ENCODE measurements at regions not wholly inside any gene's neighbourhood (a gene's known extent, or its start where the extent isn't known, plus 50 kb on each side); places are given as distances from the start of the nearest gene placed in this dataset.

DNA sequence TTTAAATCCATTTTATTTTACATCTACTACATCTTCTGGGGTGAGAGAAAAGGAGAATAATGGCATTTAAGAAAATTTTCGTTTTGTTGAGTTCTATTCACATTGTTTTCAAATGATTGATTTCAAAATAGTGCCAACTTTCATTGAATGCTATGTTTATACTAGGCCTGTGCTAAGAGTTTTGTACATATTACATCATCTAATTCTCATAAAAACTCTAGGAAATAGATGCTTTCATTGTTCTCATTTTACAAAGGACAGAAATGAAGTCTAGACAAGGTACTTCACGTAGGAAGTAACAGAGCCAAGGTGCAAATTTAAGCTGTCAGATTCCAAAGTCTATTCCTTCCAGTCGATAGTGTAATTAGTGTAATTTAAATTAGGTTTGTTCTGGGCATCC, 402.8 kb upstream of the UBE2E3 start (continued):
- TF ChIP-seq, protein P1, sequence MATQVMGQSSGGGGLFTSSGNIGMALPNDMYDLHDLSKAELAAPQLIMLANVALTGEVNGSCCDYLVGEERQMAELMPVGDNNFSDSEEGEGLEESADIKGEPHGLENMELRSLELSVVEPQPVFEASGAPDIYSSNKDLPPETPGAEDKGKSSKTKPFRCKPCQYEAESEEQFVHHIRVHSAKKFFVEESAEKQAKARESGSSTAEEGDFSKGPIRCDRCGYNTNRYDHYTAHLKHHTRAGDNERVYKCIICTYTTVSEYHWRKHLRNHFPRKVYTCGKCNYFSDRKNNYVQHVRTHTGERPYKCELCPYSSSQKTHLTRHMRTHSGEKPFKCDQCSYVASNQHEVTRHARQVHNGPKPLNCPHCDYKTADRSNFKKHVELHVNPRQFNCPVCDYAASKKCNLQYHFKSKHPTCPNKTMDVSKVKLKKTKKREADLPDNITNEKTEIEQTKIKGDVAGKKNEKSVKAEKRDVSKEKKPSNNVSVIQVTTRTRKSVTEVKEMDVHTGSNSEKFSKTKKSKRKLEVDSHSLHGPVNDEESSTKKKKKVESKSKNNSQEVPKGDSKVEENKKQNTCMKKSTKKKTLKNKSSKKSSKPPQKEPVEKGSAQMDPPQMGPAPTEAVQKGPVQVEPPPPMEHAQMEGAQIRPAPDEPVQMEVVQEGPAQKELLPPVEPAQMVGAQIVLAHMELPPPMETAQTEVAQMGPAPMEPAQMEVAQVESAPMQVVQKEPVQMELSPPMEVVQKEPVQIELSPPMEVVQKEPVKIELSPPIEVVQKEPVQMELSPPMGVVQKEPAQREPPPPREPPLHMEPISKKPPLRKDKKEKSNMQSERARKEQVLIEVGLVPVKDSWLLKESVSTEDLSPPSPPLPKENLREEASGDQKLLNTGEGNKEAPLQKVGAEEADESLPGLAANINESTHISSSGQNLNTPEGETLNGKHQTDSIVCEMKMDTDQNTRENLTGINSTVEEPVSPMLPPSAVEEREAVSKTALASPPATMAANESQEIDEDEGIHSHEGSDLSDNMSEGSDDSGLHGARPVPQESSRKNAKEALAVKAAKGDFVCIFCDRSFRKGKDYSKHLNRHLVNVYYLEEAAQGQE (IDR thresholded peaks at IDR 0.05; ENCODE audit: low read depth): no peak
- TF ChIP-seq ELF1 (IDR thresholded peaks at IDR 0.05; ENCODE audit: borderline replicate concordance, low read depth): no peak
- TF ChIP-seq, protein P2, sequence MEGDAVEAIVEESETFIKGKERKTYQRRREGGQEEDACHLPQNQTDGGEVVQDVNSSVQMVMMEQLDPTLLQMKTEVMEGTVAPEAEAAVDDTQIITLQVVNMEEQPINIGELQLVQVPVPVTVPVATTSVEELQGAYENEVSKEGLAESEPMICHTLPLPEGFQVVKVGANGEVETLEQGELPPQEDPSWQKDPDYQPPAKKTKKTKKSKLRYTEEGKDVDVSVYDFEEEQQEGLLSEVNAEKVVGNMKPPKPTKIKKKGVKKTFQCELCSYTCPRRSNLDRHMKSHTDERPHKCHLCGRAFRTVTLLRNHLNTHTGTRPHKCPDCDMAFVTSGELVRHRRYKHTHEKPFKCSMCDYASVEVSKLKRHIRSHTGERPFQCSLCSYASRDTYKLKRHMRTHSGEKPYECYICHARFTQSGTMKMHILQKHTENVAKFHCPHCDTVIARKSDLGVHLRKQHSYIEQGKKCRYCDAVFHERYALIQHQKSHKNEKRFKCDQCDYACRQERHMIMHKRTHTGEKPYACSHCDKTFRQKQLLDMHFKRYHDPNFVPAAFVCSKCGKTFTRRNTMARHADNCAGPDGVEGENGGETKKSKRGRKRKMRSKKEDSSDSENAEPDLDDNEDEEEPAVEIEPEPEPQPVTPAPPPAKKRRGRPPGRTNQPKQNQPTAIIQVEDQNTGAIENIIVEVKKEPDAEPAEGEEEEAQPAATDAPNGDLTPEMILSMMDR (IDR thresholded peaks at IDR 0.05 in 2 of 3, conservative IDR thresholded peaks at IDR 0.05 in 1 of 3; ENCODE audit: borderline replicate concordance in 1 of 3, insufficient read depth in 1 of 3, low read depth in 2 of 3, low read length in 2 of 3): no peak

GRCh38 chr2:180573951-180574350, 406.5 kb upstream of the UBE2E3 start:
- ChIA-PET CTCF (no interaction called here), RAD21 (ENCODE audit: low non-redundant PET in 1 of 2, low total read pairs in 2 of 2, uncharacterized antibody in 2 of 2, unreplicated experiment in 2 of 2) (interaction anchor here in 1 of 2 experiments (1.1 kb wide), 1 partner anchor 83 kb away, joined by 3 read pairs; no protein-coding TSS in a partner anchor), POLR2A (no interaction called here)
- intact Hi-C loops (cut with micrococcal nuclease): no loop called here
- Histone ChIP-seq H3K9ac (ENCODE audit: low read length) (no peak overlapping the region), H3K4me2 (ENCODE audit: low read length) (peak overlapping the region; percentile 63), H3K36me3 (ENCODE audit: control insufficient read depth in 1 of 2, insufficient read depth in 2 of 2, low read length in 2 of 2) (no peaks in the 10 kb centered on the region), H3K27ac (ENCODE audit: low read depth, low read length) (no peak overlapping the region), H3K9me2 (ENCODE audit: insufficient read depth) (no peaks in the 10 kb centered on the region), H3K4me1 (ENCODE audit: control insufficient read depth in 1 of 2, insufficient read depth in 2 of 2, low read length in 2 of 2) (peaks cover 11 to 19% of the 10 kb centered on the region in 2 experiments; a peak in 3 of 4 replicates), H3K79me2 (ENCODE audit: insufficient read depth, low read length) (no peaks in the 10 kb centered on the region), H3K9me3 (ENCODE audit: control insufficient read depth in 1 of 2, insufficient read depth in 1 of 2, low read depth in 1 of 2, low read length in 2 of 2) (no peaks in the 10 kb centered on the region), H4K20me1 (ENCODE audit: insufficient read depth) (no peaks in the 10 kb centered on the region), H2AFZ (ENCODE audit: low read depth, low read length, poor library complexity, severe bottlenecking) (peak overlapping the region; percentile 93), H3K27me3 (ENCODE audit: insufficient read depth, low read length) (no peaks in the 10 kb centered on the region), H3K4me3 (replicated peaks in 1 of 2; ENCODE audit: low read depth in 1 of 2, low read length in 2 of 2) (0 out of 4 replicates have a peak overlapping the region, but pooled peaks of 1 of the 2 experiments have one; percentile 17)
- no TSS peak for BruUV-seq (replicated peaks)
- ATAC-seq (peak; percentile 93), DNase-seq (ENCODE audit: low read depth, low spot score) (peak; percentile 72)
- TF ChIP-seq SP1 (IDR thresholded peaks at IDR 0.05; ENCODE audit: low read depth) (peak; percentile 78), CBX3 (IDR thresholded peaks at IDR 0.05; ENCODE audit: low read depth) (peak; percentile 56; the same call in 1 of the 2 replicates), ELF1 (IDR thresholded peaks at IDR 0.05; ENCODE audit: borderline replicate concordance, low read depth) (no peak), JUND (IDR thresholded peaks at IDR 0.05) (peak; percentile 88), POLR2A (IDR thresholded peaks at IDR 0.05; ENCODE audit: borderline replicate concordance, extremely low read depth, insufficient read depth, insufficient read length) (no peak), YY1 (IDR thresholded peaks at IDR 0.05; ENCODE audit: extremely low read depth, insufficient replicate concordance, low read depth, low read length) (peak; percentile 35), TCF7L2 (IDR thresholded peaks at IDR 0.05; ENCODE audit: borderline replicate concordance, extremely low read depth, insufficient read depth, insufficient read length) (peak; percentile 32), POLR2AphosphoS5 (IDR thresholded peaks at IDR 0.05; ENCODE audit: low read depth, low read length) (no peak), SIN3A (IDR thresholded peaks at IDR 0.05; ENCODE audit: low read depth) (peak; percentile 47; the same call in 1 of the 2 replicates), ZFX (IDR thresholded peaks at IDR 0.05) (no peak), CEBPB (IDR thresholded peaks at IDR 0.05; ENCODE audit: low read depth) (peak; percentile 59; the same call in 1 of the 2 replicates), FOSL1 (IDR thresholded peaks at IDR 0.05; ENCODE audit: low read depth) (peak; percentile 75)
- TF ChIP-seq, protein P2 (IDR thresholded peaks at IDR 0.05 in 2 of 3, conservative IDR thresholded peaks at IDR 0.05 in 1 of 3; ENCODE audit: borderline replicate concordance in 1 of 3, insufficient read depth in 1 of 3, low read depth in 2 of 3, low read length in 2 of 3): no peak
- TF ChIP-seq, protein P3, sequence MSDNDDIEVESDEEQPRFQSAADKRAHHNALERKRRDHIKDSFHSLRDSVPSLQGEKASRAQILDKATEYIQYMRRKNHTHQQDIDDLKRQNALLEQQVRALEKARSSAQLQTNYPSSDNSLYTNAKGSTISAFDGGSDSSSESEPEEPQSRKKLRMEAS (IDR thresholded peaks at IDR 0.05): no peak; the same call in 1 of the 2 replicates
